Tongue (tissue), 2 donors: ENCODE measurements at regions not wholly inside any gene's neighbourhood (a gene's known extent, or its start where the extent isn't known, plus 50 kb on each side); places are given as distances from the start of the nearest gene placed in this dataset. TPM values are rescaled to one million over a fixed set of nuclear protein-coding genes. Genes with fewer than 3 reads are reported as not detected.

ENCODE experiments used
- DNase-seq: peaks from one replicate; pipeline ENCODE4 v3.0.0-alpha.2; 2015
- small RNA-seq: library from RNA; depleted of rRNA; stranded (forward); fragments of <200 nt; gene quantifications from one replicate; pipeline ENCODE3, GENCODE V24; 2014; ENCODE audit warnings: low replicate concordance

- no peak for DNase-seq
Observed at GRCh38 chr14:106877517-106877916, 1351.1 kb downstream of the TMEM121 start.

- DNase-seq: no peak
Observed at GRCh38 chr14:106879241-106879640, 1352.9 kb downstream of the TMEM121 start.

- no peak for DNase-seq
Observed at GRCh38 chr14:106883218-106883692, 1356.9 kb downstream of the TMEM121 start.

Small RNAs in the stretch of these regions (small RNA-seq; reads per million reads assigned to genes)
- gene AC244452.1: not detected
- gene IGHD1-1: not detected
- gene IGHD1-14: not detected
- not detected for gene IGHD1-20
- gene IGHD1-26: not detected
- not detected for gene IGHD1-7
- not detected for gene IGHD2-15
- gene IGHD2-2: not detected
- not detected for gene IGHD2-21
- not detected for gene IGHD2-8
- gene IGHD3-10: not detected
- not detected for gene IGHD3-16
- gene IGHD3-22: not detected
- not detected for gene IGHD3-3
- not detected for gene IGHD3-9
- gene IGHD4-11: not detected
- gene IGHD4-17: not detected
- gene IGHD4-23: not detected
- not detected for gene IGHD4-4
- gene IGHD5-12: not detected
- not detected for gene IGHD5-18
- not detected for gene IGHD5-24
- gene IGHD5-5: not detected
- gene IGHD6-13: not detected
- not detected for gene IGHD6-19
- gene IGHD6-25: not detected
- not detected for gene IGHD6-6
- gene IGHD7-27: not detected
- not detected for gene IGHJ1
- gene IGHJ1P: not detected
- gene IGHJ2: not detected
- gene IGHJ2P: not detected
- not detected for gene IGHJ3
- not detected for gene IGHJ3P
- not detected for gene IGHJ4
- gene IGHJ5: not detected
- not detected for gene IGHJ6
- gene IGHV1-12: not detected
- not detected for gene IGHV1-14
- gene IGHV3-19: not detected
- not detected for gene IGHV3-57
- not detected for gene IGHV3-76
- gene IGHV5-78: not detected
- not detected for gene IGHV7-40
- not detected for gene IGHVII-1-1
- not detected for gene IGHVII-15-1
- not detected for gene IGHVII-22-1
- not detected for gene IGHVII-28-1
- gene IGHVII-33-1: not detected
- not detected for gene IGHVII-40-1
- not detected for gene IGHVII-44-2
- not detected for gene IGHVII-46-1
- gene IGHVII-49-1: not detected
- gene IGHVII-51-2: not detected
- not detected for gene IGHVII-53-1
- gene IGHVII-60-1: not detected
- gene IGHVII-62-1: not detected
- not detected for gene IGHVII-67-1
- not detected for gene IGHVII-74-1
- gene IGHVII-78-1: not detected
- not detected for gene IGHVIII-11-1
- gene IGHVIII-13-1: not detected
- not detected for gene IGHVIII-2-1
- not detected for gene IGHVIII-22-2
- not detected for gene IGHVIII-25-1
- not detected for gene IGHVIII-26-1
- not detected for gene IGHVIII-38-1
- gene IGHVIII-5-1: not detected
- gene IGHVIII-5-2: not detected
- gene IGHVIII-67-2: not detected
- gene IGHVIII-67-3: not detected
- not detected for gene IGHVIII-67-4
- gene IGHVIII-76-1: not detected
- gene IGHVIII-82: not detected
- not detected for gene MIR4507
- not detected for gene MIR4537
- not detected for gene MIR4538
- gene MIR4539: not detected
- gene MIR5195: not detected
- not detected for gene MIR8071-1
- not detected for gene MIR8071-2
- gene RNA5SP389: not detected
